K562 (cell line): ENCODE measurements at regions not wholly inside any gene's neighbourhood (a gene's known extent, or its start where the extent isn't known, plus 50 kb on each side); places are given as distances from the start of the nearest gene placed in this dataset.

Experiments used
- ATAC-seq: fragments of 200-7000 bp; cut with Tn5 transposase; 3 replicates; pipeline ENCODE4 v1.9.1; 2020; ENCODE audit warnings: moderate library complexity
- BruUV-seq: library from RNA; stranded (reverse); fragments of 400-500 nt; replicated peaks from 2 replicates; lab custom pipeline; 2021; lab: Mats Ljungman, UMichigan
- CTCF ChIA-PET: fragments of 300-600 bp; formaldehyde crosslinking; extraction: SDS; loops from one replicate; lab custom pipeline; 2021; ENCODE audit warnings: low intra/inter-chr PET ratio; lab: Yijun Ruan, JAX
- POLR2A ChIA-PET: fragments of 300-600, 350-650 bp; sonication (Branson Sonifier 250); formaldehyde crosslinking; extraction: SDS; loops from one replicate; lab custom pipeline; 2021; ENCODE audit warnings: antibody characterized with exemption, inconsistent platforms; lab: Yijun Ruan, JAX
- DNase-seq, 4 experiments: peaks; one replicate each; pipeline versions ENCODE4 v3.0.0 to v3.0.0-alpha.2; 2011 to 2018; ENCODE audit warnings: low spot score in 3 of 4, mixed read lengths in 3 of 4; ENCODE audit errors: extremely low read depth in 1 of 4
- FAIRE-seq: peaks from 2 replicates; lab custom pipeline; 2011; peaks lifted over from hg19 to GRCh38; lab: Jason Lieb, UNC
- H2AFZ ChIP-seq: 2 replicates; pipeline ENCODE4 v1.6.0; 2011; ENCODE audit warnings: low read depth, low read length, control low read depth, inconsistent platforms
- H3K27ac ChIP-seq: fragments of 200-600 bp; 3 replicates; pipeline ENCODE4 v1.8.0; 2011; ENCODE audit warnings: low read depth, mild to moderate bottlenecking, control low read depth, inconsistent platforms, low read length, moderate library complexity, mixed read lengths; ENCODE audit errors: extremely low read depth
- H3K27me3 ChIP-seq, 2 experiments: fragments of 300-600 bp in 1 of 2; 2 replicates in 1 of 2; 3 replicates in 1 of 2; pipeline versions ENCODE4 v1.6.0 to v1.8.0; 2011; ENCODE audit warnings: inconsistent platforms in 2 of 2, low read length in 2 of 2, mild to moderate bottlenecking in 1 of 2, mixed read lengths in 1 of 2, moderate library complexity in 1 of 2; ENCODE audit not compliant: control insufficient read depth in 2 of 2, insufficient read depth in 2 of 2
- H3K36me3 ChIP-seq: fragments of 300-600 bp; 3 replicates; pipeline ENCODE4 v1.8.0; 2011; ENCODE audit warnings: mild to moderate bottlenecking, low read length, inconsistent platforms; ENCODE audit not compliant: control insufficient read depth, insufficient read depth
- H3K4me1 ChIP-seq, 2 experiments: fragments of 200-600 bp in 1 of 2; replicated peaks in 1 of 2; 2 replicates in 1 of 2; 3 replicates in 1 of 2; pipeline versions ENCODE4 v1.5.1 to v1.8.0; 2011; ENCODE audit warnings: inconsistent platforms in 2 of 2, low read length in 2 of 2, mild to moderate bottlenecking in 1 of 2, mixed read lengths in 1 of 2, moderate library complexity in 1 of 2; ENCODE audit not compliant: control insufficient read depth in 2 of 2, insufficient read depth in 2 of 2
- H3K4me2 ChIP-seq: 2 replicates; pipeline ENCODE4 v1.6.1; 2011; ENCODE audit warnings: low read length, control low read depth, inconsistent platforms, mixed read lengths; ENCODE audit not compliant: insufficient read depth
- H3K4me3 ChIP-seq: fragments of 200-600 bp; sonication (generic), shearing (Covaris generic); 2 replicates; pipeline ENCODE4 v1.5.1; 2016; ENCODE audit warnings: control low read depth, inconsistent platforms
- H3K79me2 ChIP-seq: fragments of 200-600 bp; 3 replicates; pipeline ENCODE4 v1.8.0; 2011; ENCODE audit warnings: low read length, inconsistent platforms; ENCODE audit not compliant: control insufficient read depth, insufficient read depth
- H3K9ac ChIP-seq, 2 experiments: 2 replicates each; pipeline versions ENCODE4 v1.6.0 to v1.6.1; 2011; ENCODE audit warnings: low read depth in 2 of 2, low read length in 2 of 2, control low read depth in 1 of 2, inconsistent platforms in 1 of 2, mild to moderate bottlenecking in 1 of 2, mixed read lengths in 1 of 2; ENCODE audit not compliant: insufficient read depth in 1 of 2
- H3K9me1 ChIP-seq: one replicate; pipeline ENCODE4 v1.6.0; 2011; ENCODE audit warnings: inconsistent platforms, mild to moderate bottlenecking, low read length, moderate library complexity; ENCODE audit not compliant: control insufficient read depth, insufficient read depth
- H3K9me3 ChIP-seq: replicated peaks from 2 replicates; pipeline ENCODE4 v1.5.1; 2011; ENCODE audit warnings: low read depth, low read length, inconsistent platforms; ENCODE audit not compliant: control insufficient read depth, insufficient read depth
- H4K20me1 ChIP-seq: replicated peaks from 2 replicates; pipeline ENCODE4 v1.6.1; 2011; ENCODE audit warnings: low read length, inconsistent platforms, mixed read lengths; ENCODE audit not compliant: control insufficient read depth, insufficient read depth
- CHD4 ChIP-seq: fragments of 200-600 bp; sonication (generic); IDR thresholded peaks from 3 replicates; pipeline ENCODE4 v1.6.1; 2012; ENCODE audit warnings: low read depth, mild to moderate bottlenecking, mixed read lengths, low read length, inconsistent platforms; ENCODE audit not compliant: insufficient read depth, insufficient replicate concordance, poor library complexity, severe bottlenecking
- EP300 ChIP-seq: IDR thresholded peaks from 2 replicates; pipeline ENCODE4 v1.6.1; 2012; ENCODE audit warnings: low read length, improper control_type of control experiment
- FOXA1 ChIP-seq: fragments of 450-650 bp; IDR thresholded peaks from 2 replicates; pipeline ENCODE4 v1.6.1; 2016; ENCODE audit warnings: mild to moderate bottlenecking, borderline replicate concordance
- GTF2F1 ChIP-seq: IDR thresholded peaks from 2 replicates; pipeline ENCODE4 v1.6.1; 2011; ENCODE audit warnings: low read depth, low read length, improper control_type of control experiment
- POLR2B ChIP-seq: fragments of 450-650 bp; IDR thresholded peaks from 2 replicates; pipeline ENCODE4 v1.6.1; 2018; ENCODE audit warnings: low read depth; ENCODE audit not compliant: partially characterized antibody
- SP2 ChIP-seq: IDR thresholded peaks from 2 replicates; pipeline ENCODE4 v1.6.1; 2011; ENCODE audit warnings: mild to moderate bottlenecking, low read depth, low read length, moderate library complexity; ENCODE audit not compliant: poor library complexity, severe bottlenecking; ENCODE audit errors: extremely low read depth
- SRSF1 ChIP-seq: fragments of 200-400 bp; formaldehyde crosslinking; IDR thresholded peaks from 2 replicates; pipeline ENCODE4 v1.6.1; 2017; ENCODE audit warnings: mild to moderate bottlenecking, low read depth, low read length, moderate library complexity
- ZBTB7A ChIP-seq: IDR thresholded peaks from 2 replicates; pipeline ENCODE4 v1.6.1; 2011; ENCODE audit warnings: low read depth, mild to moderate bottlenecking, low read length, moderate library complexity, borderline replicate concordance; ENCODE audit not compliant: control insufficient read depth
- ZKSCAN3 ChIP-seq: fragments of 250-450 bp; sonication (Bioruptor Pico); IDR thresholded peaks from 2 replicates; pipeline ENCODE4 v1.4.0; 2020
- ZNF780A ChIP-seq: fragments of 250-450 bp; sonication (Bioruptor Pico); IDR thresholded peaks from 2 replicates; pipeline ENCODE4 v1.5.0; 2021; ENCODE audit warnings: mild to moderate bottlenecking
- WGBS: fragments of 100-300 bp; shearing (Covaris generic); methylation state at CpG from one replicate; pipeline ENCODE4 v1.1.6; 2016; ENCODE audit warnings: low coverage, mixed read lengths; ENCODE audit not compliant: insufficient coverage; ENCODE audit errors: missing lambda C conversion rate; 5-methylcytosine and 5-hydroxymethylcytosine counted together
- in situ Hi-C: fragments of 300-500 bp; cut with MboI; formaldehyde crosslinking; loops from 4 replicates; pipeline ENCODE4 v1.15.0; 2018; ENCODE audit warnings: inconsistent platforms, mixed read lengths
- intact Hi-C: fragments of 100-400 bp; cut with micrococcal nuclease; formaldehyde crosslinking; loops from 2 replicates; pipeline ENCODE4 v1.14.2; 2022
- TF ChIP-seq, protein P1 (sequence below), 2 experiments: fragments of 150-350 bp in 1 of 2; IDR thresholded peaks; 2 replicates each; pipeline ENCODE4 v1.6.1; 2012 to 2016; ENCODE audit warnings: low read depth in 2 of 2, low read length in 2 of 2, mild to moderate bottlenecking in 1 of 2, moderate library complexity in 1 of 2
- TF ChIP-seq, protein P2 (sequence below): fragments of 450-650 bp; conservative IDR thresholded peaks from 2 replicates; pipeline ENCODE4 v1.6.1; 2016; ENCODE audit warnings: missing genetic modification characterization, low read depth, mild to moderate bottlenecking, control low read depth, missing compliant biosample characterization
- TF ChIP-seq, protein P3 (sequence below): fragments of 250-450 bp; sonication (Bioruptor Pico); IDR thresholded peaks from 2 replicates; pipeline ENCODE4 v1.8.0; 2021; ENCODE audit warnings: mild to moderate bottlenecking, moderate library complexity
- TF ChIP-seq, protein P4 (sequence below): sonication (generic); formaldehyde crosslinking; IDR thresholded peaks from 2 replicates; pipeline ENCODE4 v1.4.0; 2020; ENCODE audit warnings: mild to moderate bottlenecking, missing genetic modification reagents

GRCh38 chr1:29861446-29861845 is 625.1 kb downstream of the PTPRU start:
- Histone ChIP-seq H3K9me3 (no peaks in the 10 kb centered on the region; the same call in 1 of the 2 replicates), H3K79me2 (no peaks in the 10 kb centered on the region), H3K27ac (no peak overlapping the region), H2AFZ (no peak overlapping the region), H4K20me1 (no peaks in the 10 kb centered on the region), H3K9me1 (no peaks in the 10 kb centered on the region), H3K36me3 (no peaks in the 10 kb centered on the region), H3K9ac (no peak overlapping the region), H3K27me3 (no peaks in the 10 kb centered on the region; a peak in 1 of 5 replicates), H3K4me3 (no peak overlapping the region), H3K4me1 (no peaks in the 10 kb centered on the region), H3K4me2 (no peak overlapping the region)
- no peak for FAIRE-seq
- intact Hi-C loops, result no loop called here
- in situ Hi-C loops, result no loop called here
- no peak for ATAC-seq
- DNase-seq, result no peak
- CTCF ChIA-PET, result no interaction called here
- no TSS peak for BruUV-seq
- WGBS, result 0% methylated on average over 1 of the region's 1 CpG
- POLR2A ChIA-PET, result no interaction called here
- TF ChIP-seq FOXA1 (no peak), CHD4 (no peak), ZNF780A (CRISPR knock-in tag) (no peak), ZBTB7A (no peak), GTF2F1 (no peak), ZKSCAN3 (CRISPR knock-in tag) (no peak), SP2 (no peak), POLR2B (no peak), EP300 (no peak), SRSF1 (no peak)
- TF ChIP-seq, protein P1, sequence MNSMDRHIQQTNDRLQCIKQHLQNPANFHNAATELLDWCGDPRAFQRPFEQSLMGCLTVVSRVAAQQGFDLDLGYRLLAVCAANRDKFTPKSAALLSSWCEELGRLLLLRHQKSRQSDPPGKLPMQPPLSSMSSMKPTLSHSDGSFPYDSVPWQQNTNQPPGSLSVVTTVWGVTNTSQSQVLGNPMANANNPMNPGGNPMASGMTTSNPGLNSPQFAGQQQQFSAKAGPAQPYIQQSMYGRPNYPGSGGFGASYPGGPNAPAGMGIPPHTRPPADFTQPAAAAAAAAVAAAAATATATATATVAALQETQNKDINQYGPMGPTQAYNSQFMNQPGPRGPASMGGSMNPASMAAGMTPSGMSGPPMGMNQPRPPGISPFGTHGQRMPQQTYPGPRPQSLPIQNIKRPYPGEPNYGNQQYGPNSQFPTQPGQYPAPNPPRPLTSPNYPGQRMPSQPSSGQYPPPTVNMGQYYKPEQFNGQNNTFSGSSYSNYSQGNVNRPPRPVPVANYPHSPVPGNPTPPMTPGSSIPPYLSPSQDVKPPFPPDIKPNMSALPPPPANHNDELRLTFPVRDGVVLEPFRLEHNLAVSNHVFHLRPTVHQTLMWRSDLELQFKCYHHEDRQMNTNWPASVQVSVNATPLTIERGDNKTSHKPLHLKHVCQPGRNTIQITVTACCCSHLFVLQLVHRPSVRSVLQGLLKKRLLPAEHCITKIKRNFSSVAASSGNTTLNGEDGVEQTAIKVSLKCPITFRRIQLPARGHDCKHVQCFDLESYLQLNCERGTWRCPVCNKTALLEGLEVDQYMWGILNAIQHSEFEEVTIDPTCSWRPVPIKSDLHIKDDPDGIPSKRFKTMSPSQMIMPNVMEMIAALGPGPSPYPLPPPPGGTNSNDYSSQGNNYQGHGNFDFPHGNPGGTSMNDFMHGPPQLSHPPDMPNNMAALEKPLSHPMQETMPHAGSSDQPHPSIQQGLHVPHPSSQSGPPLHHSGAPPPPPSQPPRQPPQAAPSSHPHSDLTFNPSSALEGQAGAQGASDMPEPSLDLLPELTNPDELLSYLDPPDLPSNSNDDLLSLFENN (IDR thresholded peaks at IDR 0.05; ENCODE audit: low read depth in 2 of 2, low read length in 2 of 2), result no peak
- TF ChIP-seq, protein P2, sequence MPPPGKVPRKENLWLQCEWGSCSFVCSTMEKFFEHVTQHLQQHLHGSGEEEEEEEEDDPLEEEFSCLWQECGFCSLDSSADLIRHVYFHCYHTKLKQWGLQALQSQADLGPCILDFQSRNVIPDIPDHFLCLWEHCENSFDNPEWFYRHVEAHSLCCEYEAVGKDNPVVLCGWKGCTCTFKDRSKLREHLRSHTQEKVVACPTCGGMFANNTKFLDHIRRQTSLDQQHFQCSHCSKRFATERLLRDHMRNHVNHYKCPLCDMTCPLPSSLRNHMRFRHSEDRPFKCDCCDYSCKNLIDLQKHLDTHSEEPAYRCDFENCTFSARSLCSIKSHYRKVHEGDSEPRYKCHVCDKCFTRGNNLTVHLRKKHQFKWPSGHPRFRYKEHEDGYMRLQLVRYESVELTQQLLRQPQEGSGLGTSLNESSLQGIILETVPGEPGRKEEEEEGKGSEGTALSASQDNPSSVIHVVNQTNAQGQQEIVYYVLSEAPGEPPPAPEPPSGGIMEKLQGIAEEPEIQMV, result no peak
- TF ChIP-seq, protein P3, sequence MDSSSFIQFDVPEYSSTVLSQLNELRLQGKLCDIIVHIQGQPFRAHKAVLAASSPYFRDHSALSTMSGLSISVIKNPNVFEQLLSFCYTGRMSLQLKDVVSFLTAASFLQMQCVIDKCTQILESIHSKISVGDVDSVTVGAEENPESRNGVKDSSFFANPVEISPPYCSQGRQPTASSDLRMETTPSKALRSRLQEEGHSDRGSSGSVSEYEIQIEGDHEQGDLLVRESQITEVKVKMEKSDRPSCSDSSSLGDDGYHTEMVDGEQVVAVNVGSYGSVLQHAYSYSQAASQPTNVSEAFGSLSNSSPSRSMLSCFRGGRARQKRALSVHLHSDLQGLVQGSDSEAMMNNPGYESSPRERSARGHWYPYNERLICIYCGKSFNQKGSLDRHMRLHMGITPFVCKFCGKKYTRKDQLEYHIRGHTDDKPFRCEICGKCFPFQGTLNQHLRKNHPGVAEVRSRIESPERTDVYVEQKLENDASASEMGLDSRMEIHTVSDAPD (CRISPR knock-in tag), result no peak
- TF ChIP-seq, protein P4, sequence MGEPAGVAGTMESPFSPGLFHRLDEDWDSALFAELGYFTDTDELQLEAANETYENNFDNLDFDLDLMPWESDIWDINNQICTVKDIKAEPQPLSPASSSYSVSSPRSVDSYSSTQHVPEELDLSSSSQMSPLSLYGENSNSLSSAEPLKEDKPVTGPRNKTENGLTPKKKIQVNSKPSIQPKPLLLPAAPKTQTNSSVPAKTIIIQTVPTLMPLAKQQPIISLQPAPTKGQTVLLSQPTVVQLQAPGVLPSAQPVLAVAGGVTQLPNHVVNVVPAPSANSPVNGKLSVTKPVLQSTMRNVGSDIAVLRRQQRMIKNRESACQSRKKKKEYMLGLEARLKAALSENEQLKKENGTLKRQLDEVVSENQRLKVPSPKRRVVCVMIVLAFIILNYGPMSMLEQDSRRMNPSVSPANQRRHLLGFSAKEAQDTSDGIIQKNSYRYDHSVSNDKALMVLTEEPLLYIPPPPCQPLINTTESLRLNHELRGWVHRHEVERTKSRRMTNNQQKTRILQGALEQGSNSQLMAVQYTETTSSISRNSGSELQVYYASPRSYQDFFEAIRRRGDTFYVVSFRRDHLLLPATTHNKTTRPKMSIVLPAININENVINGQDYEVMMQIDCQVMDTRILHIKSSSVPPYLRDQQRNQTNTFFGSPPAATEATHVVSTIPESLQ (CRISPR knock-in tag), result no peak
